ENCODE measurements at regions not wholly inside any gene's neighbourhood (a gene's known extent, or its start where the extent isn't known, plus 50 kb on each side); places are given as distances from the start of the nearest gene placed in this dataset.

DNA sequence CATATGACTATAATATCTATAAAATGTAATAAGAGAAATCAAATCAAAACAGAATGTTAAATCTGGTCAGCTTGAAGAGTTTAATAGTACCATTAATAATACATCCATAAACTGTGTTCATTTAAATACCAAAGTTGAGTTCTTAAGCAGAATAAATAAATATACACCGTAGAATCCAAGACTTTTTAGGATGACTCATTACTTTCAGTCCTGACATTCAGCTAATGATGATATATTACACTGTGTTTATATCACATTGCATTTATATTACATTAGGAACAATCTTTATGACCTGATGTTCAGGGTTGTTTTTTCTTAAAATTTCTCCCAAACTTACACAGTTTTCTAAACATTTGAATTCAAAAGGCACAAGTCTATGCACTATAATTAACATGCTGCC is 331.3 kb downstream of the SS18 start:
- no peak for DNase-seq
- CTCF ChIA-PET: no interaction called here
- Histone ChIP-seq H2AFZ (no peak overlapping the region), H3K27ac (no peak overlapping the region), H3K4me2 (no peak overlapping the region), H3K79me2 (ENCODE audit: low read depth) (no peaks in the 10 kb centered on the region), H3K9me2 (ENCODE audit: insufficient read depth) (no peaks in the 10 kb centered on the region), H3F3A (ENCODE audit: insufficient read depth, low read depth) (no peaks in the 10 kb centered on the region), H3K4me1 (replicated peaks; ENCODE audit: insufficient read depth) (no peaks in the 10 kb centered on the region), H3K36me3 (ENCODE audit: low read depth) (no peaks in the 10 kb centered on the region), H4K20me1 (ENCODE audit: insufficient read depth) (no peaks in the 10 kb centered on the region), H3K4me3 (no peak overlapping the region), H3K9me3 (ENCODE audit: insufficient read depth, low read depth) (no peaks in the 10 kb centered on the region), H3K27me3 (ENCODE audit: insufficient read depth, low read depth) (no peaks in the 10 kb centered on the region)
- TF ChIP-seq, protein P1, sequence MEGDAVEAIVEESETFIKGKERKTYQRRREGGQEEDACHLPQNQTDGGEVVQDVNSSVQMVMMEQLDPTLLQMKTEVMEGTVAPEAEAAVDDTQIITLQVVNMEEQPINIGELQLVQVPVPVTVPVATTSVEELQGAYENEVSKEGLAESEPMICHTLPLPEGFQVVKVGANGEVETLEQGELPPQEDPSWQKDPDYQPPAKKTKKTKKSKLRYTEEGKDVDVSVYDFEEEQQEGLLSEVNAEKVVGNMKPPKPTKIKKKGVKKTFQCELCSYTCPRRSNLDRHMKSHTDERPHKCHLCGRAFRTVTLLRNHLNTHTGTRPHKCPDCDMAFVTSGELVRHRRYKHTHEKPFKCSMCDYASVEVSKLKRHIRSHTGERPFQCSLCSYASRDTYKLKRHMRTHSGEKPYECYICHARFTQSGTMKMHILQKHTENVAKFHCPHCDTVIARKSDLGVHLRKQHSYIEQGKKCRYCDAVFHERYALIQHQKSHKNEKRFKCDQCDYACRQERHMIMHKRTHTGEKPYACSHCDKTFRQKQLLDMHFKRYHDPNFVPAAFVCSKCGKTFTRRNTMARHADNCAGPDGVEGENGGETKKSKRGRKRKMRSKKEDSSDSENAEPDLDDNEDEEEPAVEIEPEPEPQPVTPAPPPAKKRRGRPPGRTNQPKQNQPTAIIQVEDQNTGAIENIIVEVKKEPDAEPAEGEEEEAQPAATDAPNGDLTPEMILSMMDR (conservative IDR thresholded peaks at IDR 0.05): no peak
- TF ChIP-seq EZH2 (IDR thresholded peaks at IDR 0.05; ENCODE audit: low read depth): no peak
- POLR2A ChIA-PET (ENCODE audit: unreplicated experiment): no interaction called here
- intact Hi-C loops (cut with micrococcal nuclease; ENCODE audit: unreplicated experiment): no loop called here
- no TSS peak for BruUV-seq (replicated peaks)

DNA sequence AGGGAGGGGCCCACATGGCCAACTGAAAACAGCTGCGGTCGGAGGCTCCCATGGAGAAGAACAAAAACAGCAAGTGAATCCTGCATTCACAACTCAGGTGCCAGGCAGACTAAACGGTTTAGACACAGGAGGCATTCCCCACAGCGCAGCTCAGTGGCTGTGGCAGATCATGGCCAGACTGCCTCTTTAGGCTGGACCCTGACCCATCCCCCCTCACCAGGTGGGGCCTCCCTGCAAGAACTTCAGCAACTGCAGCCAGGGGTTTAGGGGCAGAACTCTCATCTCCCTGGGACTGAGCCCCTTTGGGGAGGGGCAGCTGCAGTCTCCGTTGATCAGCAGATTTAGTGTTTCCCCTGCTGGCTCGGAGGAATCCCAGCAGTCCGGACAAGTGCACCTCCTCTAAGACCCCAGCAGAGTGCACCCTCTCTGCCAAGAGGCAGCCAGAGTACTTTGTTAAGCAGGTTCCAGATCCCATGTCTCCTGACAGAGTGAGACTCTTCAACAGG is 346.7 kb downstream of the SS18 start:
- no peaks in the 10 kb centered on the region for H4K20me1 ChIP-seq (ENCODE audit: insufficient read depth)
- TF ChIP-seq, protein P1 (conservative IDR thresholded peaks at IDR 0.05): no peak
- no peak for TF ChIP-seq EZH2 (IDR thresholded peaks at IDR 0.05; ENCODE audit: low read depth)
- no peaks in the 10 kb centered on the region for H3F3A ChIP-seq (ENCODE audit: insufficient read depth, low read depth)
- H3K36me3 ChIP-seq (ENCODE audit: low read depth): no peaks in the 10 kb centered on the region
- no peak overlapping the region for H3K27ac ChIP-seq
- H3K4me3 ChIP-seq: no peak overlapping the region
- H3K27me3 ChIP-seq (ENCODE audit: insufficient read depth, low read depth): no peaks in the 10 kb centered on the region
- H3K4me2 ChIP-seq: no peak overlapping the region
- H3K4me1 ChIP-seq (replicated peaks; ENCODE audit: insufficient read depth): no peaks in the 10 kb centered on the region
- H3K9me3 ChIP-seq (ENCODE audit: insufficient read depth, low read depth): no peaks in the 10 kb centered on the region
- DNase-seq: no peak
- no TSS peak for BruUV-seq (replicated peaks)
- intact Hi-C loops (cut with micrococcal nuclease; ENCODE audit: unreplicated experiment): no loop called here
- POLR2A ChIA-PET (ENCODE audit: unreplicated experiment): no interaction called here
- CTCF ChIA-PET: no interaction called here
- no peaks in the 10 kb centered on the region for H3K9me2 ChIP-seq (ENCODE audit: insufficient read depth)
- H2AFZ ChIP-seq: no peak overlapping the region
- no peaks in the 10 kb centered on the region for H3K79me2 ChIP-seq (ENCODE audit: low read depth)

DNA sequence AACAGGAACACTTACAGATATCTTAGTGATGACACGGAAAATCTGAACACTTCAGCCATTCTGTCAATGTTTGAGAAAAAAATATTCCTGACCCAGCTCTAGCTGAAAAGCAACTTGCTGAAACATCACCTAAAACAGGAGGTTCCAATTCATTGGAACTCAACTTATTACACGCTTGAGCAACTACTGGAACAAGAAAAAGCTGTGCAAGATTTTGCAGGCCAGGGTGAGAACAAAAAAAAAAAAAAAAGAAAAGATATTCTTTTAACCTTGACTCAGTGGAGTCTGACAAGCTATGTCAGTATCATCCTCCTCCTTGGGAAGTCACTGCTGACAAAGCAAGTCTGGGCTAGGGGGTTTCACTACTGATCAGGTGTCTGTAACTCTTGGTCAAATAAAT is 351.0 kb downstream of the SS18 start:
- CTCF ChIA-PET: no interaction called here

More for the DNA sequence above, 351.0 kb downstream of the SS18 start:
- Histone ChIP-seq H3F3A (ENCODE audit: insufficient read depth, low read depth) (no peaks in the 10 kb centered on the region), H3K27ac (no peak overlapping the region), H3K36me3 (ENCODE audit: low read depth) (no peaks in the 10 kb centered on the region), H3K9me2 (ENCODE audit: insufficient read depth) (no peaks in the 10 kb centered on the region), H4K20me1 (ENCODE audit: insufficient read depth) (no peaks in the 10 kb centered on the region), H3K4me2 (no peak overlapping the region), H3K9me3 (ENCODE audit: insufficient read depth, low read depth) (no peaks in the 10 kb centered on the region), H3K4me1 (replicated peaks; ENCODE audit: insufficient read depth) (no peaks in the 10 kb centered on the region), H3K79me2 (ENCODE audit: low read depth) (no peaks in the 10 kb centered on the region), H3K4me3 (no peak overlapping the region), H2AFZ (no peak overlapping the region), H3K27me3 (ENCODE audit: insufficient read depth, low read depth) (no peaks in the 10 kb centered on the region)
- TF ChIP-seq EZH2 (IDR thresholded peaks at IDR 0.05; ENCODE audit: low read depth): no peak
- TF ChIP-seq, protein P1 (conservative IDR thresholded peaks at IDR 0.05): no peak
- DNase-seq: no peak
- POLR2A ChIA-PET (ENCODE audit: unreplicated experiment): no interaction called here
- BruUV-seq (replicated peaks): no TSS peak
- intact Hi-C loops (cut with micrococcal nuclease; ENCODE audit: unreplicated experiment): no loop called here

Measured in PC-9 (cell line).